IgD-negative memory B cell (primary cell): ENCODE measurements at regions not wholly inside any gene's neighbourhood (a gene's known extent, or its start where the extent isn't known, plus 50 kb on each side); places are given as distances from the start of the nearest gene placed in this dataset.

Source experiments
- H3K27ac Mint-ChIP-seq, 3 donors: one replicate each; pipeline ENCODE4 v1.8.0; 2020 to 2022; ENCODE audit warnings: mild to moderate bottlenecking in 3 of 3, mixed read lengths in 3 of 3, moderate library complexity in 1 of 3
- H3K27me3 Mint-ChIP-seq: one replicate; pipeline ENCODE4 v1.8.0; 2021; ENCODE audit warnings: mixed read lengths
- H3K36me3 Mint-ChIP-seq: one replicate; pipeline ENCODE4 v1.8.0; 2020; ENCODE audit warnings: mild to moderate bottlenecking, mixed read lengths
- H3K4me1 Mint-ChIP-seq, 3 donors: one replicate each; pipeline ENCODE4 v1.8.0; 2020 to 2022; ENCODE audit warnings: mixed read lengths in 3 of 3, mild to moderate bottlenecking in 1 of 3
- H3K4me3 Mint-ChIP-seq, 4 donors: one replicate each; pipeline ENCODE4 v1.8.0; 2020 to 2022; ENCODE audit warnings: mild to moderate bottlenecking in 4 of 4, mixed read lengths in 4 of 4, moderate library complexity in 3 of 4
- H3K9me3 Mint-ChIP-seq, 3 donors: one replicate each; pipeline ENCODE4 v1.8.0; 2020 to 2021; ENCODE audit warnings: mixed read lengths in 3 of 3, mild to moderate bottlenecking in 1 of 3

- H3K36me3 Mint-ChIP-seq: peaks cover 4% of the 10 kb centered on the region
- peaks cover 5 to 10% (median 9%) of the 10 kb centered on the region in 3 donors for H3K4me1 Mint-ChIP-seq
- no peak overlapping the region for H3K4me3 Mint-ChIP-seq
- no peaks in the 10 kb centered on the region for H3K9me3 Mint-ChIP-seq
- peaks cover 5% of the 10 kb centered on the region for H3K27me3 Mint-ChIP-seq
- no peak overlapping the region for H3K27ac Mint-ChIP-seq
Observed at GRCh38 chr6:108763931-108764579, 84.2 kb upstream of the ARMC2 start.

- no peak overlapping the region for H3K27ac Mint-ChIP-seq
- peaks cover 4% of the 10 kb centered on the region for H3K36me3 Mint-ChIP-seq
- no peak overlapping the region for H3K4me3 Mint-ChIP-seq
- H3K27me3 Mint-ChIP-seq: peaks cover 5% of the 10 kb centered on the region
- peaks cover 5 to 10% (median 9%) of the 10 kb centered on the region in 3 donors for H3K4me1 Mint-ChIP-seq
- no peaks in the 10 kb centered on the region for H3K9me3 Mint-ChIP-seq
Observed at GRCh38 chr6:108764580-108764950, 83.7 kb upstream of the ARMC2 start.

DNA sequence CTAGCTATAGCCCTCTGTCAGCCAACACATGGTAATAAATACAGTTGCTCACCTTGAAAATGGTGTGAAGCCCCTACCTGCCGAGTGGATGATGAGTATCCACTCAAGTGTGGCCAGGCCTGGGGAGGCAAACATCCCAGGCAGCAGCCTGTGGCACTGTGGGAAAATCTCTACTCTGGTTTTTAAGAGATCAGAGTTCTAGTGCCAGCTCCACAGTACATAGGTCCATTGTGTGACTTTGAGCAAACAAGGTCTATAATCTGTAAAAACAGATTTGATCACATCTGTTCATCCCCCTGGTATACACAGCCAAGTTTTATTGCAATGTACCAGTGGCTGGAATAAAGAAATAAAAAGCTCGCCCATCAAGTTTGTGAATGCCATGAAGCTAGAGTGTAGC, 82.7 kb upstream of the ARMC2 start:
- H3K4me3 Mint-ChIP-seq: no peak overlapping the region
- H3K27ac Mint-ChIP-seq: no peak overlapping the region
- H3K9me3 Mint-ChIP-seq: peaks cover 0 to 2% (median 0%) of the 10 kb centered on the region in 3 donors
- H3K27me3 Mint-ChIP-seq: peaks cover 3% of the 10 kb centered on the region
- peaks cover 5 to 10% (median 9%) of the 10 kb centered on the region in 3 donors for H3K4me1 Mint-ChIP-seq
- H3K36me3 Mint-ChIP-seq: peaks cover 4% of the 10 kb centered on the region

DNA sequence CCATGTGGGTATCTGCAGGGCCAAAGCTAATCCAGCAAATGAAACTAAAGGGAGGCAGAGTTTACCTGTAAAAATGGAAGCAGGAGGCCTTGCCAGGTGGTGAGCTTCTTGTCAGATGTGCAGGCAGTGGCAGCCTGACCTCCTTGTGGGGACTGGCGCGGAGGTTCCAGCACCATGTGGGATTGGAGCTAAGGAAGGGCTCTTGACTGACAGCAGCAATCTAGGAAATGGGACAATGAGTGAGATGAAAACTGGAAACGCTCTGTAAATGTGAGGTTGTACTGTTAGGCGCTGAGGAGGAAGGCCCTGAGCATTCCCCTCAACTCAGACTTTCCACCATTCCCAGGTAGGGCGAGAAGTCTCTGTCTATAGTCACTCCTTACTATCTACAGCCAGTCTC, 81.8 kb upstream of the ARMC2 start:
- Mint-ChIP-seq H3K4me3 (no peak overlapping the region), H3K27ac (no peak overlapping the region), H3K4me1 (peaks cover 5 to 10% (median 9%) of the 10 kb centered on the region in 3 donors), H3K9me3 (peaks cover 0 to 3% (median 0%) of the 10 kb centered on the region in 3 donors), H3K36me3 (peaks cover 4% of the 10 kb centered on the region), H3K27me3 (peaks cover 2% of the 10 kb centered on the region)

DNA sequence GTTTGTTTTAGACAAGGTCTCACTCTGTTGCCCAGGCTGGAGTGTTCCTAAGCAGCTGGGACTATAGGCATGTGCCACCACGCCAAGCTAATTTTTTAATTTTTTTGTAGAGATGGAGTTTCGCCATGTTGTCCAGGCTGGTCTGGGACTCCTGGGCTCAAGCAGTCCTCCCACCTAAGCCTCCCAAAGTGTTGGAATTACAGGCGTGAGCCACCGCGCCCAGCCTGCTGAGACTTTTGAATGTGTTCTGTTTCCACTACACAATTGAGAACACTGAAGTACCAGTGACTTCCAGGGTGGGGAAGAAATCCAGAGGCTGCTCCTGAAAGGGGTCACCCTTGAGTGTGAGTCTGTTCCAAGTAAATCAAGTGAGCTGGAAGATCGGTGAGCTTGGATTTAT, 81.3 kb upstream of the ARMC2 start:
- Mint-ChIP-seq H3K4me3 (no peak overlapping the region), H3K9me3 (peaks cover 0 to 3% (median 0%) of the 10 kb centered on the region in 3 donors), H3K27me3 (peaks cover 4% of the 10 kb centered on the region), H3K4me1 (peaks cover 5 to 10% (median 9%) of the 10 kb centered on the region in 3 donors), H3K27ac (no peak overlapping the region), H3K36me3 (peaks cover 4% of the 10 kb centered on the region)

- H3K4me3 Mint-ChIP-seq: peak overlapping the region in 1 of 4 donors; percentile 43
- peaks cover 2% of the 10 kb centered on the region for H3K36me3 Mint-ChIP-seq
- peaks cover under 1 to 5% (median 5%) of the 10 kb centered on the region in 3 donors for H3K4me1 Mint-ChIP-seq
- peak overlapping the region in 1 of 3 donors; percentile 41 for H3K27ac Mint-ChIP-seq
- H3K9me3 Mint-ChIP-seq: peaks cover 0 to 3% (median 0%) of the 10 kb centered on the region in 3 donors
- H3K27me3 Mint-ChIP-seq: peaks cover 4% of the 10 kb centered on the region
Observed at GRCh38 chr6:108767418-108768165, 80.6 kb upstream of the ARMC2 start.

DNA sequence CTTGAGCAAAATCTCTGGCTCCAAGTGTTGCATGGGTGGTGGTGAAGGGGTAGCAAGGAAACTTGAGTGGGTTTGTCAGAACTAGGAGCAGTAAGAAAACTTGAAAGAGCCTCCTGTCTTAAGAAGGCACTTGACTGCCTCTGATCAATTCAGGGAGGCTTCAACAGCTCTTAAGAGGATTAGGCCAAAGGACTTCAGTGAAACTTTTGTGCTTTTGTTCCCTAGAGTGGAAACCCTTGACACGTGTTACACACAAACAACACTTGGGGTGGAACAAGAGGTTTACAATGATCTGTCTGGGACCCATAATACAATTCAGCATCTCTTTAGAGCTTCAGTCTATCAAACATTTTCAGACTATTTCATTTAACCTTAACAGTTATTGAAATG, 80.1 kb upstream of the ARMC2 start:
- no peak overlapping the region for H3K27ac Mint-ChIP-seq
- H3K4me1 Mint-ChIP-seq: peaks cover 0 to 4% (median 4%) of the 10 kb centered on the region in 3 donors
- no peak overlapping the region for H3K4me3 Mint-ChIP-seq
- H3K36me3 Mint-ChIP-seq: peaks cover 2% of the 10 kb centered on the region
- H3K27me3 Mint-ChIP-seq: peaks cover 4% of the 10 kb centered on the region
- H3K9me3 Mint-ChIP-seq: peaks cover 0 to 3% (median 0%) of the 10 kb centered on the region in 3 donors

DNA sequence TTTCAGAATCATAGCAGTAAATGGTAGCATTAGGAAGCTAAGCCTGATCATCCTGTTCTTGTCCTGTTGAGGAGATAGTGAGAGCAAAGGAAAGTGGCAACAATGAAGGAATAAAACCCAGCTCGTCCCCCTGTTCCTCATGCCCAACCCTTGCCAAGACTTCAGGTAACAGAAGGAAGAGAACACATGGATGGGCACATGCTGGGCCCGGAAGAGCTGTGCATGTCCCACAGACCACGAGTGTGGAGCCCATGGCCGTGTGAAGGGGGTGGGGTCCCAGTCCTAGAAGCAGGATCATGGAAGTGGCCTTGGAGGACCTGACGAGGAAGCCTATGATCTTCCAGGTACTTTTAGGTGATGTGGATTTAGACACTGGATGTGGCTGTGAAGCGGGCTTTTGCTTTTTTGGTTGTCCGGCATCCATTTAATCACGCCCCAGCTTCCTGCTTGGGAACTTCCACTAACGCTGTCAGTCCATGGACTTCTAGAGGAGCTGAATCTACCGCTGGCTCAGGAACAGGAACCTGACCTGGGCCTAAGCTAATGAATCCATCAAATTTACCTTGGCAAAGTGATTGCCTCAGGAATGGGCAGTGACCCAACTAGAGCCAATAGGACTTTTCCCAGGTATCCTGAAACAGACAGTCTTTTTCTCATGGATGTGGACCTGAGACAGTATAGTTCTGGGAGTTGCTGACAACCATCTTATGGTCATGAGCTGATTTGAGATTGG, 79.3 kb upstream of the ARMC2 start:
- H3K4me1 Mint-ChIP-seq: peaks cover 0 to 4% (median 4%) of the 10 kb centered on the region in 3 donors
- H3K4me3 Mint-ChIP-seq: no peak overlapping the region
- peaks cover 0 to 3% (median 0%) of the 10 kb centered on the region in 3 donors for H3K9me3 Mint-ChIP-seq
- peak overlapping the region in 1 of 3 donors; percentile 59 for H3K27ac Mint-ChIP-seq
- peaks cover 2% of the 10 kb centered on the region for H3K36me3 Mint-ChIP-seq
- peaks cover 4% of the 10 kb centered on the region for H3K27me3 Mint-ChIP-seq

DNA sequence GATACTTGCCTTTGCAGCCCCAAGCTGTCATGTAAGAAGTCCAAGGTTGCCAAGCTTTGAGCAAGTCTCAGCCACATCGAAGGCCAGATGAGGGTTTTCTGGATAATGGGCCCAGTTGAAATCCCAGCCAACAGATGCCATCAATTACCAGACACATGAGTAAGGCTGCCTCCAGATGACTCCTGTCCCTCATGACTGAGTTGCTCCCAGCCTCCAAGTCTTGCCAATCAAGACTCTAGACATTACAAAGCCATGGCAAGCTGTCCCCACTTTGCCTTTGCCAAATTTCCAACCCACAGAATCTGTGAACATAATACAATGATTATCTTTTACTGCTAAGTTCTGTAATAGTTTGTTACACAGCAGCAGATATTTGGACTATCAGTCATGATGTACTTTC, 76.8 kb upstream of the ARMC2 start:
- H3K27ac Mint-ChIP-seq: no peak overlapping the region
- peaks cover 0 to 4% (median 4%) of the 10 kb centered on the region in 3 donors for H3K4me1 Mint-ChIP-seq
- peaks cover 0 to 3% (median 0%) of the 10 kb centered on the region in 3 donors for H3K9me3 Mint-ChIP-seq

GRCh38 chr6:108774555-108774954, 73.7 kb upstream of the ARMC2 start:
- no peak overlapping the region for H3K27ac Mint-ChIP-seq
- H3K4me1 Mint-ChIP-seq: peaks cover 7 to 9% (median 7%) of the 10 kb centered on the region in 3 donors
- no peak overlapping the region for H3K4me3 Mint-ChIP-seq
- H3K9me3 Mint-ChIP-seq: peaks cover 0 to 3% (median 0%) of the 10 kb centered on the region in 3 donors
- H3K27me3 Mint-ChIP-seq: peaks cover 2% of the 10 kb centered on the region
- H3K36me3 Mint-ChIP-seq: no peaks in the 10 kb centered on the region

More for the DNA sequence above, 76.8 kb upstream of the ARMC2 start:
- Mint-ChIP-seq H3K27me3 (peaks cover 2% of the 10 kb centered on the region), H3K4me3 (no peak overlapping the region), H3K36me3 (peaks cover 2% of the 10 kb centered on the region)

- H3K4me1 Mint-ChIP-seq: peaks cover 14 to 23% (median 20%) of the 10 kb centered on the region in 3 donors
- no peaks in the 10 kb centered on the region for H3K36me3 Mint-ChIP-seq
- H3K27ac Mint-ChIP-seq: no peak overlapping the region
- peaks cover 8% of the 10 kb centered on the region for H3K27me3 Mint-ChIP-seq
- peak overlapping the region in 1 of 4 donors; percentile 43 for H3K4me3 Mint-ChIP-seq
- H3K9me3 Mint-ChIP-seq: no peaks in the 10 kb centered on the region
Observed at GRCh38 chr6:108777536-108777935, 70.7 kb upstream of the ARMC2 start.

DNA sequence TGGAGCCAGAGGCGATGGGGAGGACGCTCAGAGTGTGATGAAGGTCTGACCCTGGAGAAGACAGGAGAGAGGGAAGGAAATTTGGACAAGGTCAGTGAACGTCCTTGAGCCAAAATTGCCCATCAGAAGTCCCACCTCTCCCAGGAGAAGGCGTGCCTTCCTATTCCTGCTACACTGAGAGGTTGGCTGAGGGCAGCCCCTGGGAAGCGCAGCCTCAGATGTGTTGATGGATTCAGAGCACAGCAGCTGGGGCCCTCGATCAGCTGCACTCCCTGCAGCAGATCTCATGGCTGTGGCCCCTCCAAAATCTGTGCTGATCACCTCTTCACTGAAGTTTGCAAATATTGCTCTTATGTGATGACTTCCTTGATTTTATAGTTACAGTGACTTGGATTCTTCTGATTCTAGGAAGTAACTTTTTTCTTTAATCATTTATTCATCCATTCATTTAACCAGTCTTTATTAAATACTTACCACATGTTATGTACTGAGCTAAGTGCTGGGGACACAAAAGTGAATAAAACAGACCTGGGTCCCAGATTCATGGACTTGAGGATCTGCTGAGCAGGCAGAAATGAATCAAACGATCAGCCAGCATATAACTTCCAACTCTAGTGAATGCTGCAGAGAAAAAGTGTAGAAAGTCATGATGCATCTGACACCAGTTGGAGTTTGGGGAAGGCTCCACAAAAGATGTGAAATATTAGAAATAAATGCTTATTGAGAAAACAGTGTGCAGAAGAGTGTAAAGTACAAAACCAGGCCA, 69.6 kb upstream of the ARMC2 start:
- peaks cover 14 to 25% (median 20%) of the 10 kb centered on the region in 3 donors for H3K4me1 Mint-ChIP-seq
- peak overlapping the region in 1 of 4 donors; percentile 86 for H3K4me3 Mint-ChIP-seq
- H3K27ac Mint-ChIP-seq: peak overlapping the region in 1 of 3 donors; percentile 9
- H3K9me3 Mint-ChIP-seq: no peaks in the 10 kb centered on the region
- H3K36me3 Mint-ChIP-seq: no peaks in the 10 kb centered on the region
- H3K27me3 Mint-ChIP-seq: peaks cover 8% of the 10 kb centered on the region

GRCh38 chr6:108779536-108780275, 68.5 kb upstream of the ARMC2 start:
- H3K36me3 Mint-ChIP-seq: no peaks in the 10 kb centered on the region
- peaks cover 14 to 25% (median 20%) of the 10 kb centered on the region in 3 donors for H3K4me1 Mint-ChIP-seq
- peak overlapping the region in 2 of 4 donors; percentile 86 for H3K4me3 Mint-ChIP-seq
- peaks cover 11% of the 10 kb centered on the region for H3K27me3 Mint-ChIP-seq
- no peaks in the 10 kb centered on the region for H3K9me3 Mint-ChIP-seq
- H3K27ac Mint-ChIP-seq: peak overlapping the region in 2 of 3 donors; percentile 3 to 9

- H3K36me3 Mint-ChIP-seq: no peaks in the 10 kb centered on the region
- peaks cover 13% of the 10 kb centered on the region for H3K27me3 Mint-ChIP-seq
- no peak overlapping the region for H3K27ac Mint-ChIP-seq
- no peaks in the 10 kb centered on the region for H3K9me3 Mint-ChIP-seq
- no peak overlapping the region for H3K4me3 Mint-ChIP-seq
- H3K4me1 Mint-ChIP-seq: peaks cover 14 to 25% (median 20%) of the 10 kb centered on the region in 3 donors
Observed at GRCh38 chr6:108780784-108781183, 67.4 kb upstream of the ARMC2 start.
